Tibial nerve (tissue), 4 donors: ENCODE measurements at regions not wholly inside any gene's neighbourhood (a gene's known extent, or its start where the extent isn't known, plus 50 kb on each side); places are given as distances from the start of the nearest gene placed in this dataset.

Source experiments
- DNase-seq, 2 donors: peaks; one replicate each; pipeline ENCODE4 v3.0.0-alpha.2; 2019; ENCODE audit warnings: low spot score in 2 of 2
- H3K27ac ChIP-seq, 4 donors: fragments of 200-600 bp; sonication (generic) in 3 of 4; one replicate each; pipeline ENCODE4 v1.5.1; 2017 to 2019; ENCODE audit warnings: mild to moderate bottlenecking in 1 of 4
- H3K27me3 ChIP-seq, 2 donors: fragments of 200-600 bp; sonication (generic) in 1 of 2; one replicate each; pipeline versions ENCODE4 v1.5.1 to v1.6.0; 2017 to 2019
- H3K36me3 ChIP-seq, 3 donors: fragments of 200-600 bp; sonication (generic); one replicate each; pipeline ENCODE4 v1.5.1; 2018 to 2019
- H3K4me1 ChIP-seq, 4 donors: fragments of 200-600 bp; sonication (generic) in 3 of 4; one replicate each; pipeline ENCODE4 v1.5.1; 2017 to 2019
- H3K4me3 ChIP-seq, 4 donors: fragments of 200-600 bp; sonication (generic) in 3 of 4; one replicate each; pipeline ENCODE4 v1.5.1; 2017 to 2019; ENCODE audit warnings: mild to moderate bottlenecking in 1 of 4, moderate library complexity in 1 of 4
- H3K9me3 ChIP-seq, 4 donors: fragments of 200-600 bp; sonication (generic) in 3 of 4; one replicate each; pipeline ENCODE4 v1.5.1; 2017 to 2019
- EP300 ChIP-seq, 2 donors: sonication (generic); formaldehyde crosslinking; IDR thresholded peaks; one replicate each; pipeline ENCODE4 v1.6.1; 2017; ENCODE audit warnings: antibody characterized with exemption in 2 of 2, mild to moderate bottlenecking in 1 of 2
- POLR2A ChIP-seq, 2 donors: fragments of 450-650 bp; IDR thresholded peaks; one replicate each; pipeline ENCODE4 v1.6.1; 2017; ENCODE audit warnings: antibody characterized with exemption in 2 of 2, mild to moderate bottlenecking in 2 of 2, moderate library complexity in 2 of 2
- WGBS, 2 donors: methylation state at CpG; one replicate each; pipeline ENCODE4 v1.1.5; 2018; 5-methylcytosine and 5-hydroxymethylcytosine counted together
- TF ChIP-seq, protein P1 (sequence below), 5 experiments: fragments of 200-600 bp in 3 of 5; fragments of 450-650 bp in 2 of 5; sonication (generic) in 3 of 5; IDR thresholded peaks; one replicate each; pipeline ENCODE4 v1.5.1; 2016 to 2019; ENCODE audit warnings: antibody characterized with exemption in 5 of 5, mild to moderate bottlenecking in 3 of 5, moderate library complexity in 2 of 5

DNA sequence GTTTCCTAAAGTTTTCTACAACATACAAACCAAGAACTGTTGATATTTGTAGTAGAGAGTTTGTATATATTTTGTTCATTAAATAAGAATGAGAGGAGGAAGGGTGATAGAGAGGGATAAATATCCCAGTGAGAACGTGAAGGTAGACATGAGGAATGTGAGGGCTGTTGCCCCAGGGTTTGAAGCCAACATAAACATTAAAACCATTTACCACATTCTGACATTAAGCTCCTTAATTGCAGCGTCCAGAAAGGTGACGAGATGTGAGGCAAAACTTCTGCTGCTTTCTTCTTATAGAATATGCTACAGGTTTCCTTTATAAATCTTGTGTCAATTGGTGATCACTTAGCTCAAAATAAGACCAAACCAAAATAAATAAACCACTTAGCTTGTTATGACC is 267.8 kb upstream of the CNTN4 start:
- DNase-seq = no peak
- no peaks in the 10 kb centered on the region for H3K9me3 ChIP-seq
- TF ChIP-seq EP300 (IDR thresholded peaks at IDR 0.05) = no peak
- TF ChIP-seq, protein P1, sequence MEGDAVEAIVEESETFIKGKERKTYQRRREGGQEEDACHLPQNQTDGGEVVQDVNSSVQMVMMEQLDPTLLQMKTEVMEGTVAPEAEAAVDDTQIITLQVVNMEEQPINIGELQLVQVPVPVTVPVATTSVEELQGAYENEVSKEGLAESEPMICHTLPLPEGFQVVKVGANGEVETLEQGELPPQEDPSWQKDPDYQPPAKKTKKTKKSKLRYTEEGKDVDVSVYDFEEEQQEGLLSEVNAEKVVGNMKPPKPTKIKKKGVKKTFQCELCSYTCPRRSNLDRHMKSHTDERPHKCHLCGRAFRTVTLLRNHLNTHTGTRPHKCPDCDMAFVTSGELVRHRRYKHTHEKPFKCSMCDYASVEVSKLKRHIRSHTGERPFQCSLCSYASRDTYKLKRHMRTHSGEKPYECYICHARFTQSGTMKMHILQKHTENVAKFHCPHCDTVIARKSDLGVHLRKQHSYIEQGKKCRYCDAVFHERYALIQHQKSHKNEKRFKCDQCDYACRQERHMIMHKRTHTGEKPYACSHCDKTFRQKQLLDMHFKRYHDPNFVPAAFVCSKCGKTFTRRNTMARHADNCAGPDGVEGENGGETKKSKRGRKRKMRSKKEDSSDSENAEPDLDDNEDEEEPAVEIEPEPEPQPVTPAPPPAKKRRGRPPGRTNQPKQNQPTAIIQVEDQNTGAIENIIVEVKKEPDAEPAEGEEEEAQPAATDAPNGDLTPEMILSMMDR (IDR thresholded peaks at IDR 0.05) = no peak
- no peak for TF ChIP-seq POLR2A (IDR thresholded peaks at IDR 0.05)
- 48 to 49% methylated on average over 3 of the region's 3 CpGs for WGBS, 2 donors
- no peak overlapping the region for H3K4me3 ChIP-seq
- H3K4me1 ChIP-seq = no peaks in the 10 kb centered on the region
- no peaks in the 10 kb centered on the region for H3K36me3 ChIP-seq
- H3K27me3 ChIP-seq = no peaks in the 10 kb centered on the region
- H3K27ac ChIP-seq = no peak overlapping the region

DNA sequence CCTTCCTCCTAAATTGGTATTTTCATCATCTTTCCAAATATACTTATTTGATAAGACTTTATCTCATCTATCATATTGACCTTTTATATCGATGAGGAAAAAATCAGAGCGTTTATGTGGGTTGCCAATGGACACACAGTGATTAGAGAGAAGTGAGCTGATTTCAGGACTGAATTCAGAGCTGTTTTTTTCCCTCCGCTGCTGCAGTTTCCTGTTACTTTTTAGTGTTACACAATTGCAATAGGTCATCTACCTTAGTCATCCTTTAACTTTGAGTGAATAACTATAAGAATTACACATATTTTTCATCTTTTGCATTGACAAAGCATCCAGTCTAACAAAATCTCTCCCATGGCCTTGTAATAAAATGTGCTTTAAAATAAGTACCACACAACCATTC is 266.3 kb upstream of the CNTN4 start:
- H3K27me3 ChIP-seq = no peaks in the 10 kb centered on the region
- no peak overlapping the region for H3K27ac ChIP-seq
- H3K36me3 ChIP-seq = no peaks in the 10 kb centered on the region
- H3K9me3 ChIP-seq = no peaks in the 10 kb centered on the region
- TF ChIP-seq EP300 (IDR thresholded peaks at IDR 0.05) = no peak
- TF ChIP-seq POLR2A (IDR thresholded peaks at IDR 0.05) = no peak
- TF ChIP-seq, protein P1 (IDR thresholded peaks at IDR 0.05) = no peak
- no peak for DNase-seq
- no peaks in the 10 kb centered on the region for H3K4me1 ChIP-seq
- no peak overlapping the region for H3K4me3 ChIP-seq
- WGBS, 2 donors = 92 to 95% methylated on average over 3 of the region's 3 CpGs

GRCh38 chr3:1843111-1843510 is 255.6 kb upstream of the CNTN4 start:
- TF ChIP-seq, protein P1 (IDR thresholded peaks at IDR 0.05) = no peak
- TF ChIP-seq EP300 (IDR thresholded peaks at IDR 0.05) (no peak), POLR2A (IDR thresholded peaks at IDR 0.05) (no peak)
- 54 to 73% methylated on average over 6 of the region's 6 CpGs for WGBS, 2 donors
- H3K4me3 ChIP-seq = no peak overlapping the region

GRCh38 chr3:1847571-1847970 is 251.1 kb upstream of the CNTN4 start:
- DNase-seq = no peak
- Histone ChIP-seq H3K36me3 (no peaks in the 10 kb centered on the region), H3K27me3 (no peaks in the 10 kb centered on the region), H3K4me1 (no peaks in the 10 kb centered on the region), H3K9me3 (no peaks in the 10 kb centered on the region), H3K27ac (no peak overlapping the region), H3K4me3 (no peak overlapping the region)
- WGBS, 2 donors = 87 to 88% methylated on average over 3 of the region's 3 CpGs
- TF ChIP-seq, protein P1 (IDR thresholded peaks at IDR 0.05) = no peak

More at GRCh38 chr3:1843111-1843510, 255.6 kb upstream of the CNTN4 start:
- no peaks in the 10 kb centered on the region for H3K9me3 ChIP-seq
- H3K27ac ChIP-seq = no peak overlapping the region
- no peaks in the 10 kb centered on the region for H3K4me1 ChIP-seq
- H3K27me3 ChIP-seq = no peaks in the 10 kb centered on the region
- no peaks in the 10 kb centered on the region for H3K36me3 ChIP-seq
- DNase-seq = no peak

DNA sequence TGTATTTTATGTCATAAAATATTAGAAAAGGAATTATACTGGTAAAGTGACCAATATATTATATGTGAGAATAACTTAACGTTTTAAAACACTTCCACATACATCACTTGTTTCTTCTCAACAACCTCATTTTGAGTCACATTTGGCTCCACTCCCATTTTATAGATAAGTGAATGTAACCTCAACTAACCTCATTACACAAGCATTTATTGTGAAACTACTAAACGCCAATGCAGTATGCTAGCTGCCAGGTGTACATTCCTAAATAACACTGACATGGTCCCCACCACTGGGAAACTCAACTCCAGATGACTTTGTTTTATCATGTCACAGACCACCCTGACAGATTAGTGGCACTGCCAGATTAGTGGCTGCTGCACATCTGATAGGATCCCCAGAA is 249.7 kb upstream of the CNTN4 start:
- DNase-seq = no peak
- Histone ChIP-seq H3K27me3 (no peaks in the 10 kb centered on the region), H3K9me3 (no peaks in the 10 kb centered on the region), H3K27ac (no peak overlapping the region), H3K4me1 (no peaks in the 10 kb centered on the region), H3K4me3 (no peak overlapping the region), H3K36me3 (no peaks in the 10 kb centered on the region)
- no peak for TF ChIP-seq EP300 (IDR thresholded peaks at IDR 0.05)
- TF ChIP-seq, protein P1 (IDR thresholded peaks at IDR 0.05) = no peak
- no peak for TF ChIP-seq POLR2A (IDR thresholded peaks at IDR 0.05)
- 55 to 68% methylated on average over 2 of the region's 2 CpGs for WGBS, 2 donors
